ENCODE measurements at regions not wholly inside any gene's neighbourhood (a gene's known extent, or its start where the extent isn't known, plus 50 kb on each side); places are given as distances from the start of the nearest gene placed in this dataset.

DNA sequence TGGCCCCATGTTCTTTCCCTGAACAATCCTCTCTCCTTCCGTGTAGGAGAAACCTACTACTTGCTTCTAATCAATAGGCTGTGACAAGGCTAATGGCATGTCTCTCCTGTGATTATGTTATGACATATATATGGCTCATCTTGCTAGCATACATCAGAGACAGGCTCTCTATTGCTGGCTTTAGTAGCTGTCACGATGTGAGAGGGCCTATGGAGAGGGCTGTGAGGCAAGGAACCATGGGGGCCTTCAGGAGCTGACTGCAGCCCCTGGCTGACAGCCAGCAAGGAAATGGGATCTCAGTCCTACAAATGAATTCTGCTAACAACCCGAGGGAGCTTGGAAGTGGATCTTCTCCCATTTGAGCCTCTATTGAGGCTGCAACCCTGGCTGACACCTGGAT lies 96.3 kb downstream of the EOMES start:
- FAIRE-seq (no peak), DNase-seq (ENCODE audit: low read depth, low spot score) (no peak)
- TF ChIP-seq, protein P1, sequence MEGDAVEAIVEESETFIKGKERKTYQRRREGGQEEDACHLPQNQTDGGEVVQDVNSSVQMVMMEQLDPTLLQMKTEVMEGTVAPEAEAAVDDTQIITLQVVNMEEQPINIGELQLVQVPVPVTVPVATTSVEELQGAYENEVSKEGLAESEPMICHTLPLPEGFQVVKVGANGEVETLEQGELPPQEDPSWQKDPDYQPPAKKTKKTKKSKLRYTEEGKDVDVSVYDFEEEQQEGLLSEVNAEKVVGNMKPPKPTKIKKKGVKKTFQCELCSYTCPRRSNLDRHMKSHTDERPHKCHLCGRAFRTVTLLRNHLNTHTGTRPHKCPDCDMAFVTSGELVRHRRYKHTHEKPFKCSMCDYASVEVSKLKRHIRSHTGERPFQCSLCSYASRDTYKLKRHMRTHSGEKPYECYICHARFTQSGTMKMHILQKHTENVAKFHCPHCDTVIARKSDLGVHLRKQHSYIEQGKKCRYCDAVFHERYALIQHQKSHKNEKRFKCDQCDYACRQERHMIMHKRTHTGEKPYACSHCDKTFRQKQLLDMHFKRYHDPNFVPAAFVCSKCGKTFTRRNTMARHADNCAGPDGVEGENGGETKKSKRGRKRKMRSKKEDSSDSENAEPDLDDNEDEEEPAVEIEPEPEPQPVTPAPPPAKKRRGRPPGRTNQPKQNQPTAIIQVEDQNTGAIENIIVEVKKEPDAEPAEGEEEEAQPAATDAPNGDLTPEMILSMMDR (IDR thresholded peaks at IDR 0.05; ENCODE audit: extremely low read depth in 1 of 2, insufficient read depth in 1 of 2, low read depth in 1 of 2, low read length in 2 of 2) = no peak
- no peak for TF ChIP-seq FOS (IDR thresholded peaks at IDR 0.05; ENCODE audit: borderline replicate concordance, insufficient read depth, low read length)
- TF ChIP-seq POLR2A (IDR thresholded peaks at IDR 0.05; ENCODE audit: low read depth, low read length) = no peak
- TF ChIP-seq GATA2 (IDR thresholded peaks at IDR 0.05; ENCODE audit: insufficient read depth, insufficient read length, low read depth, low read length) = no peak
- Histone ChIP-seq H4K20me1 (replicated peaks; ENCODE audit: control insufficient read depth, extremely low read depth, insufficient read depth, low read length) (no peaks in the 10 kb centered on the region), H3K9me3 (replicated peaks; ENCODE audit: control insufficient read depth, insufficient read depth, low read length) (no peaks in the 10 kb centered on the region), H2AFZ (ENCODE audit: low read depth, low read length) (no peak overlapping the region), H3K9me1 (replicated peaks; ENCODE audit: control insufficient read depth, extremely low read depth, insufficient read depth, low read length) (no peaks in the 10 kb centered on the region), H3K4me2 (ENCODE audit: insufficient read depth, low read length) (no peak overlapping the region), H3K27ac (ENCODE audit: insufficient read depth, low read depth, low read length) (no peak overlapping the region), H3K27me3 (ENCODE audit: control insufficient read depth in 2 of 2, insufficient read depth in 2 of 2, low read length in 2 of 2) (no peaks in the 10 kb centered on the region), H3K9ac (replicated peaks; ENCODE audit: extremely low read depth, insufficient read depth, low read length) (no peak overlapping the region), H3K36me3 (ENCODE audit: control insufficient read depth in 2 of 2, extremely low read depth in 1 of 2, insufficient read depth in 2 of 2, low read length in 2 of 2) (no peaks in the 10 kb centered on the region), H3K4me3 (replicated peaks in 1 of 3; ENCODE audit: insufficient read depth in 1 of 3, low read depth in 1 of 3, low read length in 3 of 3) (no peak overlapping the region), H3K79me2 (ENCODE audit: control insufficient read depth, insufficient read depth, low read length) (no peaks in the 10 kb centered on the region), H3K4me1 (ENCODE audit: control insufficient read depth, extremely low read depth, insufficient read depth, low read length) (peaks cover 60% of the 10 kb centered on the region)
- dilution Hi-C loops (cut with MboI; ENCODE audit: extremely low pct_ligation_motif_present, low sequenced_read_pairs) (no loop called here), intact Hi-C loops (cut with micrococcal nuclease) (no loop called here)
- ChIA-PET CTCF (interaction anchor here (1.1 to 3.6 kb wide), 2 partner anchors 55 to 86 kb away, joined by 3 to 15 read pairs; no protein-coding TSS in a partner anchor), POLR2A (no interaction called here)
- no TSS peak for BruUV-seq (replicated peaks)

DNA sequence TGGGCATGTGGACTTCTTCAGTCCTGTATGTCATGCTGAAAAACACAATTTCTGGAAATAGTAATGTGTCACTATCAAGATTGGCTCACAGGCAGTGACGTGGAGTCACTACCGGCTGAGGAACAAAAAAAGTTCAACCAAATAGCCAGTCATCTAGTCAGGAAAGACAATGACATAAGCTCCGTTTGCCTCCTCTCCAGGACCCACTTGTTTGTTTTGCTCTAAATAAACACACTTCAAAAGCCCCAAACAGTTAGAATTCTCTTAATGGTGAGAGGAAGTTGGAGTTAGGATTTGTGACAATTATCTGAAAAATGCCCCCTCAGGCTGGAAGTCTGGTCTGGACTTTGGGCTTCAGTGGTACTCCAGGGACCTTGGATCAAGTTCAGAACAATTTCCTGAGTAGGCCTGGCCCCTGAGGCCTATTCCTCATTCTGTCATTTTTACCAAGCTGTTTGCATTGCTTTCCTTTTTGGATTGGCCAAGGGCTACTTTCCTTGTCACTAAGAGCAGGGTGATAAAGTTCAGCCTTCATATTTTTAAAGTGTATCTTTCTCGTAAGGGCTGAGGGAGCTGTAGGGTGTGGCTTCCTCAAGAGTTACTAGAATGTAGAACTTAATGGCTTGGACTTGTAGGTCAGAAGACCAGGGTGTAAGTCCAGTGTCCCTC lies 98.9 kb downstream of the EOMES start:
- peak overlapping the region; percentile 35 for H3K9ac ChIP-seq (replicated peaks; ENCODE audit: extremely low read depth, insufficient read depth, low read length)
- H3K9me1 ChIP-seq (replicated peaks; ENCODE audit: control insufficient read depth, extremely low read depth, insufficient read depth, low read length) = no peaks in the 10 kb centered on the region
- H4K20me1 ChIP-seq (replicated peaks; ENCODE audit: control insufficient read depth, extremely low read depth, insufficient read depth, low read length) = no peaks in the 10 kb centered on the region
- peak overlapping the region; percentile 95 for H2AFZ ChIP-seq (ENCODE audit: low read depth, low read length)
- intact Hi-C loops (cut with micrococcal nuclease) (loop anchor here (1.0 kb wide), 2 partner anchors 33 to 89 kb away; no protein-coding TSS in a partner anchor), dilution Hi-C loops (cut with MboI; ENCODE audit: extremely low pct_ligation_motif_present, low sequenced_read_pairs) (no loop called here)
- H3K27ac ChIP-seq (ENCODE audit: insufficient read depth, low read depth, low read length) = peak overlapping the region; percentile 94
- no peaks in the 10 kb centered on the region for H3K36me3 ChIP-seq (ENCODE audit: control insufficient read depth in 2 of 2, extremely low read depth in 1 of 2, insufficient read depth in 2 of 2, low read length in 2 of 2)
- peaks cover 40% of the 10 kb centered on the region for H3K4me1 ChIP-seq (ENCODE audit: control insufficient read depth, extremely low read depth, insufficient read depth, low read length)
- DNase-seq (ENCODE audit: low read depth, low spot score) (peak; percentile 74), FAIRE-seq (peak; percentile 42)
- no peaks in the 10 kb centered on the region for H3K9me3 ChIP-seq (replicated peaks; ENCODE audit: control insufficient read depth, insufficient read depth, low read length)
- H3K4me3 ChIP-seq (replicated peaks in 1 of 3; ENCODE audit: insufficient read depth in 1 of 3, low read depth in 1 of 3, low read length in 3 of 3) = no peak overlapping the region
- no peaks in the 10 kb centered on the region for H3K27me3 ChIP-seq (ENCODE audit: control insufficient read depth in 2 of 2, insufficient read depth in 2 of 2, low read length in 2 of 2)
- ChIA-PET CTCF (interaction anchor here (0.9 to 3.6 kb wide), 3 partner anchors 12 to 58 kb away, joined by 3 to 15 read pairs (median 4); no protein-coding TSS in a partner anchor), POLR2A (no interaction called here)
- BruUV-seq (replicated peaks) = TSS peak; percentile 91
- H3K79me2 ChIP-seq (ENCODE audit: control insufficient read depth, insufficient read depth, low read length) = no peaks in the 10 kb centered on the region
- TF ChIP-seq JUN (IDR thresholded peaks at IDR 0.05; ENCODE audit: borderline replicate concordance, insufficient read depth, insufficient read length, low read depth) (peak; percentile 58), MYC (IDR thresholded peaks at IDR 0.05; ENCODE audit: low read depth, low read length) (no peak), POLR2A (IDR thresholded peaks at IDR 0.05; ENCODE audit: low read depth, low read length) (no peak), POLR2AphosphoS5 (IDR thresholded peaks at IDR 0.05; ENCODE audit: insufficient read depth, low read depth, low read length) (peak; percentile 47), GATA2 (IDR thresholded peaks at IDR 0.05; ENCODE audit: insufficient read depth, insufficient read length, low read depth, low read length) (peak; percentile 88), FOS (IDR thresholded peaks at IDR 0.05; ENCODE audit: borderline replicate concordance, insufficient read depth, low read length) (peak; percentile 60), EZH2 (IDR thresholded peaks at IDR 0.05; ENCODE audit: borderline replicate concordance, low read depth, low read length, severe bottlenecking) (no peak)
- TF ChIP-seq, protein P1 (IDR thresholded peaks at IDR 0.05; ENCODE audit: extremely low read depth in 1 of 2, insufficient read depth in 1 of 2, low read depth in 1 of 2, low read length in 2 of 2) = no peak
- TF ChIP-seq, protein P2, sequence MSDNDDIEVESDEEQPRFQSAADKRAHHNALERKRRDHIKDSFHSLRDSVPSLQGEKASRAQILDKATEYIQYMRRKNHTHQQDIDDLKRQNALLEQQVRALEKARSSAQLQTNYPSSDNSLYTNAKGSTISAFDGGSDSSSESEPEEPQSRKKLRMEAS (IDR thresholded peaks at IDR 0.05; ENCODE audit: insufficient read depth, insufficient read length) = no peak
- peak overlapping the region; percentile 67 for H3K4me2 ChIP-seq (ENCODE audit: insufficient read depth, low read length)

Data from endothelial cell of umbilical vein (primary cell).